HG03565 (cell line): ENCODE measurements at regions not wholly inside any gene's neighbourhood (a gene's known extent, or its start where the extent isn't known, plus 50 kb on each side); places are given as distances from the start of the nearest gene placed in this dataset.

Experiments
- ATAC-seq: cut with Tn5 transposase; IDR thresholded peaks from one replicate; pipeline ENCODE4 v1.9.1; 2021; ENCODE audit warnings: mild to moderate bottlenecking, moderate library complexity; ENCODE audit not compliant: unreplicated experiment

- ATAC-seq: no peak
Observed at GRCh38 chr15:92304223-92304975, 89.3 kb upstream of the ST8SIA2 start.

- ATAC-seq: no peak
Observed at GRCh38 chr15:92305343-92305742, 88.3 kb upstream of the ST8SIA2 start.

- no peak for ATAC-seq
Observed at GRCh38 chr15:92306663-92307062, 87.0 kb upstream of the ST8SIA2 start.

- no peak for ATAC-seq
Observed at GRCh38 chr15:92315144-92315543, 78.5 kb upstream of the ST8SIA2 start.

- ATAC-seq: no peak
Observed at GRCh38 chr15:92315595-92316211, 78.0 kb upstream of the ST8SIA2 start.

GRCh38 chr15:92316586-92317295 is 76.9 kb upstream of the ST8SIA2 start:
- no peak for ATAC-seq

GRCh38 chr15:92320012-92320699 is 73.5 kb upstream of the ST8SIA2 start:
- no peak for ATAC-seq

GRCh38 chr15:92322566-92323355 is 70.9 kb upstream of the ST8SIA2 start:
- ATAC-seq: no peak

GRCh38 chr15:92323525-92323924 is 70.2 kb upstream of the ST8SIA2 start:
- ATAC-seq: no peak

- ATAC-seq: no peak
Observed at GRCh38 chr15:92324101-92324963, 69.3 kb upstream of the ST8SIA2 start.

GRCh38 chr15:92326236-92326635 is 67.4 kb upstream of the ST8SIA2 start:
- no peak for ATAC-seq

GRCh38 chr15:92327033-92327432 is 66.6 kb upstream of the ST8SIA2 start:
- ATAC-seq: no peak

- ATAC-seq: no peak
Observed at GRCh38 chr15:92328207-92328606, 65.5 kb upstream of the ST8SIA2 start.

- ATAC-seq: no peak
Observed at GRCh38 chr15:92332125-92332899, 61.4 kb upstream of the ST8SIA2 start.

GRCh38 chr15:92333709-92334108 is 60.0 kb upstream of the ST8SIA2 start:
- no peak for ATAC-seq

- ATAC-seq: no peak
Observed at GRCh38 chr15:92336419-92336987, 57.2 kb upstream of the ST8SIA2 start.

- no peak for ATAC-seq
Observed at GRCh38 chr15:92339361-92339760, 54.3 kb upstream of the ST8SIA2 start.
